Stimulated activated naive CD8-positive, alpha-beta T cell treated with anti-CD3 and anti-CD28 coated beads, Interleukin-15, amount 100 ng/mL, for 72 hours (primary cell): ENCODE measurements at regions not wholly inside any gene's neighbourhood (a gene's known extent, or its start where the extent isn't known, plus 50 kb on each side); places are given as distances from the start of the nearest gene placed in this dataset.

Experiments
- ATAC-seq: fragments of 150-1000 bp; cut with Tn5 transposase; 2 replicates; pipeline ENCODE4 v1.10.0; 2021; ENCODE audit warnings: mild to moderate bottlenecking, moderate library complexity
- DNase-seq, 2 donors: peaks; one replicate each; pipeline ENCODE4 v3.0.0; 2021 to 2022
- H3K27ac Mint-ChIP-seq, 2 donors: one replicate each; pipeline ENCODE4 v1.8.0; 2022; ENCODE audit warnings: mild to moderate bottlenecking in 2 of 2, mixed read lengths in 2 of 2, moderate library complexity in 2 of 2
- H3K27me3 Mint-ChIP-seq: one replicate; pipeline ENCODE4 v1.8.0; 2022; ENCODE audit warnings: mixed read lengths
- H3K4me1 Mint-ChIP-seq: one replicate; pipeline ENCODE4 v1.8.0; 2022; ENCODE audit warnings: mild to moderate bottlenecking, mixed read lengths
- H3K4me3 Mint-ChIP-seq, 2 donors: one replicate each; pipeline ENCODE4 v1.8.0; 2022; ENCODE audit warnings: mild to moderate bottlenecking in 2 of 2, mixed read lengths in 2 of 2, moderate library complexity in 1 of 2
- H3K9me3 Mint-ChIP-seq, 2 donors: one replicate each; pipeline ENCODE4 v1.8.0; 2022; ENCODE audit warnings: mixed read lengths in 2 of 2

GRCh38 chr1:36650200-36651065, 167.7 kb upstream of the CSF3R start:
- ATAC-seq (peak; percentile 66), DNase-seq (peak; percentile 36 to 51)
- Mint-ChIP-seq H3K4me3 (no peak overlapping the region), H3K4me1 (no peaks in the 10 kb centered on the region), H3K27me3 (peaks cover 72% of the 10 kb centered on the region), H3K27ac (no peak overlapping the region), H3K9me3 (no peaks in the 10 kb centered on the region)

GRCh38 chr1:36645867-36646266, 163.2 kb upstream of the CSF3R start:
- Mint-ChIP-seq H3K9me3 (no peaks in the 10 kb centered on the region), H3K4me1 (no peaks in the 10 kb centered on the region), H3K27ac (no peak overlapping the region), H3K27me3 (peaks cover 32% of the 10 kb centered on the region), H3K4me3 (no peak overlapping the region)
- no peak for ATAC-seq
- no peak for DNase-seq

GRCh38 chr1:36644556-36644955, 161.8 kb upstream of the CSF3R start:
- DNase-seq (no peak), ATAC-seq (no peak)
- no peak overlapping the region for H3K4me3 Mint-ChIP-seq
- no peak overlapping the region for H3K27ac Mint-ChIP-seq
- no peaks in the 10 kb centered on the region for H3K4me1 Mint-ChIP-seq
- no peaks in the 10 kb centered on the region for H3K9me3 Mint-ChIP-seq
- peaks cover 19% of the 10 kb centered on the region for H3K27me3 Mint-ChIP-seq

GRCh38 chr1:36643371-36644270, 160.9 kb upstream of the CSF3R start:
- no peak for ATAC-seq
- H3K4me3 Mint-ChIP-seq, result no peak overlapping the region
- H3K27me3 Mint-ChIP-seq, result peaks cover 19% of the 10 kb centered on the region
- DNase-seq, result no peak
- H3K9me3 Mint-ChIP-seq, result no peaks in the 10 kb centered on the region
- H3K27ac Mint-ChIP-seq, result no peak overlapping the region
- H3K4me1 Mint-ChIP-seq, result no peaks in the 10 kb centered on the region

- no peaks in the 10 kb centered on the region for H3K4me1 Mint-ChIP-seq
- peaks cover 18% of the 10 kb centered on the region for H3K27me3 Mint-ChIP-seq
- H3K9me3 Mint-ChIP-seq, result no peaks in the 10 kb centered on the region
- DNase-seq (no peak), ATAC-seq (no peak)
- H3K27ac Mint-ChIP-seq, result no peak overlapping the region
- no peak overlapping the region for H3K4me3 Mint-ChIP-seq
Observed at GRCh38 chr1:36642802-36643201, 160.1 kb upstream of the CSF3R start.

- no peak for DNase-seq
- no peak for ATAC-seq
- no peaks in the 10 kb centered on the region for H3K4me1 Mint-ChIP-seq
- peaks cover 20% of the 10 kb centered on the region for H3K27me3 Mint-ChIP-seq
- H3K27ac Mint-ChIP-seq, result peak overlapping the region in 1 of 2 donors; percentile 40
- H3K9me3 Mint-ChIP-seq, result no peaks in the 10 kb centered on the region
- no peak overlapping the region for H3K4me3 Mint-ChIP-seq
Observed at GRCh38 chr1:36641776-36642175, 159.1 kb upstream of the CSF3R start.

GRCh38 chr1:36639461-36639860, 156.7 kb upstream of the CSF3R start:
- Mint-ChIP-seq H3K27me3 (peaks cover 8% of the 10 kb centered on the region), H3K9me3 (no peaks in the 10 kb centered on the region), H3K27ac (no peak overlapping the region), H3K4me3 (no peak overlapping the region), H3K4me1 (no peaks in the 10 kb centered on the region)
- ATAC-seq, result no peak
- DNase-seq, result no peak

GRCh38 chr1:36638268-36638667, 155.6 kb upstream of the CSF3R start:
- Mint-ChIP-seq H3K9me3 (no peaks in the 10 kb centered on the region), H3K27ac (peak overlapping the region in 1 of 2 donors; percentile 79), H3K4me3 (no peak overlapping the region), H3K27me3 (peaks cover 8% of the 10 kb centered on the region), H3K4me1 (no peaks in the 10 kb centered on the region)
- no peak for DNase-seq
- ATAC-seq, result no peak

GRCh38 chr1:36636206-36636605, 153.5 kb upstream of the CSF3R start:
- Mint-ChIP-seq H3K9me3 (no peaks in the 10 kb centered on the region), H3K4me1 (no peaks in the 10 kb centered on the region), H3K27ac (no peak overlapping the region), H3K4me3 (no peak overlapping the region), H3K27me3 (peaks cover 8% of the 10 kb centered on the region)
- DNase-seq, result no peak
- no peak for ATAC-seq

- no peaks in the 10 kb centered on the region for H3K4me1 Mint-ChIP-seq
Observed at GRCh38 chr1:36635284-36635683, 152.6 kb upstream of the CSF3R start.

GRCh38 chr1:36628804-36629203, 146.1 kb upstream of the CSF3R start:
- no peak overlapping the region for H3K27ac Mint-ChIP-seq
- no peak overlapping the region for H3K4me3 Mint-ChIP-seq
- H3K9me3 Mint-ChIP-seq, result no peaks in the 10 kb centered on the region
- H3K4me1 Mint-ChIP-seq, result no peaks in the 10 kb centered on the region
- peaks cover 4% of the 10 kb centered on the region for H3K27me3 Mint-ChIP-seq
- no peak for ATAC-seq
- DNase-seq, result no peak

More at GRCh38 chr1:36635284-36635683, 152.6 kb upstream of the CSF3R start:
- Mint-ChIP-seq H3K27me3 (peaks cover 8% of the 10 kb centered on the region), H3K9me3 (no peaks in the 10 kb centered on the region), H3K4me3 (no peak overlapping the region), H3K27ac (no peak overlapping the region)
- DNase-seq (no peak), ATAC-seq (no peak)

- H3K27me3 Mint-ChIP-seq, result peaks cover 13% of the 10 kb centered on the region
- H3K9me3 Mint-ChIP-seq, result no peaks in the 10 kb centered on the region
- H3K27ac Mint-ChIP-seq, result no peak overlapping the region
- peaks cover 11% of the 10 kb centered on the region for H3K4me1 Mint-ChIP-seq
- H3K4me3 Mint-ChIP-seq, result no peak overlapping the region
- ATAC-seq, result no peak
- no peak for DNase-seq
Observed at GRCh38 chr1:36626435-36626834, 143.7 kb upstream of the CSF3R start.

- Mint-ChIP-seq H3K4me3 (no peak overlapping the region), H3K9me3 (no peaks in the 10 kb centered on the region), H3K27me3 (peaks cover 13% of the 10 kb centered on the region), H3K27ac (no peak overlapping the region), H3K4me1 (peaks cover 11% of the 10 kb centered on the region)
- no peak for ATAC-seq
- DNase-seq, result no peak
Observed at GRCh38 chr1:36625935-36626310, 143.2 kb upstream of the CSF3R start.

GRCh38 chr1:36625253-36625934, 142.7 kb upstream of the CSF3R start:
- Mint-ChIP-seq H3K4me3 (no peak overlapping the region), H3K27me3 (peaks cover 13% of the 10 kb centered on the region), H3K4me1 (peaks cover 11% of the 10 kb centered on the region), H3K9me3 (no peaks in the 10 kb centered on the region), H3K27ac (no peak overlapping the region)
- DNase-seq, result no peak
- no peak for ATAC-seq

GRCh38 chr1:36624466-36624865, 141.8 kb upstream of the CSF3R start:
- ATAC-seq (no peak), DNase-seq (no peak)
- Mint-ChIP-seq H3K4me1 (peaks cover 11% of the 10 kb centered on the region), H3K27ac (no peak overlapping the region), H3K27me3 (peaks cover 13% of the 10 kb centered on the region), H3K4me3 (no peak overlapping the region), H3K9me3 (no peaks in the 10 kb centered on the region)
